ENCODE measurements at regions not wholly inside any gene's neighbourhood (a gene's known extent, or its start where the extent isn't known, plus 50 kb on each side); places are given as distances from the start of the nearest gene placed in this dataset.

DNA sequence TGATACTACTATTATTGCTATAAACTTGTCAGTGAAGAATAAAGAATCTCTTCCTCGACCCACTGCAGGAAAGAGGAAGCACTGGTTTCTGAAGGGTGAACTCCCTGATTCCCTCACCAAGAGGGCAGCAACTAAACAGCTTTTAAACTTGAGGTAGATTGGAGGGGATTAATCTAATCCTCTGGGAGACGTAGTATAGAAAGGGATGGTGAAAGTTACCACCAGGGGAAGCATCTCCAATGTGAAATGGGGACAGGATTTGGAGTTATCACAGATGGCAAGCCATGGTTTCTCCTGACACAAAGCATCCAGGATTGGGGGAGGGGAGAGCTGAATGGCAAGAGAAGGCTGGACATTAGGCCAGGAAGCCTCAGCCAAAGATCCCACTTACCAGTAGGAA lies 62.7 kb upstream of the PTPN13 start:
- DNase-seq, result no peak

DNA sequence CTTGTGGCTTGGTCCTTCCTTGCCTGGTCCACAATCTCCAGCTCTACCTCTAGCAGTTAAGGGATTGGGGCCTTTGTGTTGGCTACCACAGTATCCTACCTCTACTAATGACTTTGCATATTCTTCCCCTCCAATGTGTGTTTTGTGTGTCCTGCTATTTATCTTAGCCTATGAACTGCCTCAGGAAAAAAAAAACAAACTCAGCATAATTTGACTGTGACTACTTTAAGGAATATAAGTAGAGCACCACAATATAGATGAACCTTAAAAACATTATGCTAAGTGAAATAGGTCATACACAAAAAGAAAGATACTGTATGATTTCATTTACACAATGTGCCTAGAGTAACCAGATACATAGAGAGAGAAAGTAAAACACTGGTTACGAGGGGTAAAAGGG lies 61.3 kb upstream of the PTPN13 start:
- no peak for DNase-seq

DNA sequence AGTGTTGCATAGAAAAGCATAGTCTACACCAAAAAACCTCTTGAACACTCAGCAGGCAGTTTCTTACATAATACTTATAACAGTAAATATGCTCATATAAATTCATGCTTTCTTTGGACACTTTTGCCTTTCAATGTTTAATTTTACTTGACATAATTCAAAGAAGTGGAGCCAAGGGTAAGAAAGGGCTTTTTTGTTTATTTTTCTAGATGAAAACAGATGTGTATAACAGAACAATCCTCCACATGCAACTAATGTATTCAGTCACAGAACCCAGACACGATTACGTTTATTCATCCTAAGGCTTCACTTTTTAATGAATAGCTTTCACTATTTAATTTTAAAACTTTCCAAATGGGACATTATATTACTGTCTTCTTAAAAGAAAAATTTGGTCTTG lies 58.0 kb upstream of the PTPN13 start:
- DNase-seq, result no peak

DNA sequence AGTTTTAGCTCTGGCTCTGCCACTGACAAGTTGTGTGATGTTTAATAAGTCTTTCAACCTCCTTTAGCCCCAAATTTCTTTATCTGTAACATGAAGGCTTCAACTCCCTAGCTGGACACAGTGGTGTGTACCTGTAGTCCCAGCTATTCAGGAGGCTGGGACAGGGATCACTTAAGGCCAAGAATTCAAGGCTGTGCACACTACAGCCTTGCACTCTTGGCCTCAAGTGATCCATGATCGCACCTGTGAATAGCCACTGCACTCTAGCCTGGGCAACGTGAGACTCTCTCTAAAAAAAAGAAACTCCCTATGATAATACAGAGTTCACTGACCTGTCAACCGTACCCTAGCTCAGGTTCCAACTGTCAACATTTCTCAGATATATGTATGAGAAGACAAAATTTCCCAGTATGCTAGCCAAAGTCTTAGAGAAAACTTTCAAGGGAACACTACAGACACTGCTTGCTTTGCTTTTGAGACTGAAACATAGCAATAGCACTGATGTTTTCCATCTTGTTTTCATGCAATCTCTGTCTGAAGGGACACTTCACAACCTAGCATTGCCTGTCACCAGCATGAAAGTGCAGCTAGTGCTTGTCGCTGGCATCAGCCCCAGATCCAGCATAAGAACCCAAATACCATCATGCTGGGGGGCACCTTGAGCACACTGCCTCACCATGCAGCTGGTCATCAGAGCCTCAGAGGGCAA lies 51.6 kb upstream of the PTPN13 start:
- DNase-seq, result no peak

DNA sequence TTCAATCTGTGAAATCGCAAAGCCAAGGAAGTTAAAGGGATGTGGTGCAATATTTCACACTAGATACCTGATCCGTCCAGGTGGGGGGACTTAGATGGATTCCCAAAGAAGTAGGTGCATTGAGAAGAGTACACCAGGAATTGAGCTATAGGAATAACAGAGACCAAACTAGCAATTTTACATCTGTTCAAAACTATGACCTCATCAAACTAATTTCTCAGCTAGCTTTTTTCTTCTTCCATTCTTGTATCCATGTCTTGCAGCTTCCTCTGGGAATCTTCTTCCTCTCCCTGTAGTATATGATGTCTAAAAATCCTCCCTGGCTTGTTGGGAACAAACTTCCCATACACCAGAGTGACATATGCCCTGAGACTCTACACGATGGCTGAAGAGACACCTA lies 51.0 kb upstream of the PTPN13 start:
- no peak for DNase-seq

DNA sequence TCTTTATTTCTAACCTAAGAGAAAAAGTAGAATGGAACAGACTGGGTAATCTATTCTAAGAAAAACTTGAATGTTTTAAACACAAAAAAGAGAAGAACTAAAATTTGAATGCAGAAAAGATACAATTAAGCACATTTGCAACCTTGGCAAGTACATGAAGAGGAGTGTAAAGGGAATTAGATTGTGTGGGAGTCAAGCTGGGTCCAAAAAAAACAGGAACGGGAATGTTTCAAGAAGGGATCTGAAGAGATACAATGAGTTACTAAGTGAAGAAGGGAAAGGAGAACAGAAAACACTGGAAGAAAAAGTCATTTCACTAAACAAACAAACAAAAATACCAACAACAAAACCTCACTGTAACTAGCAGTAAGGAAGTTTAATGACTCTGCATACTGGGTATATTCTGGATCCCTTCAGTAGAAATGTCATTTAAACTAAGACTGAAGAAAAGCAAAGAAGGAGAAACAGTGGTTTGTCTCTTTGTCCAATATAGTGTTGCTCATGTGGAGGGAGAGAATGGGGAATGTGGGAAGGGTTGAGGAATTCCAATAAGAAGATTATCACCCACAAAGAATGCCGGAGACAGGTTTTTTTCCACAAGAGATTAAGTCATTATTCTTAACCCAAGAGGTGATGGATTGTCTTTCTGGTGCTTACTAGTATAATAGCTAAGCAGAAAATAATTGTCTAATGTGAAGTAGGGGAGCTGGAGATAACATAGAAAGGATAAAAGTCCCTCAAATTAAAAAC lies 50.4 kb upstream of the PTPN13 start:
- DNase-seq, result no peak

DNA sequence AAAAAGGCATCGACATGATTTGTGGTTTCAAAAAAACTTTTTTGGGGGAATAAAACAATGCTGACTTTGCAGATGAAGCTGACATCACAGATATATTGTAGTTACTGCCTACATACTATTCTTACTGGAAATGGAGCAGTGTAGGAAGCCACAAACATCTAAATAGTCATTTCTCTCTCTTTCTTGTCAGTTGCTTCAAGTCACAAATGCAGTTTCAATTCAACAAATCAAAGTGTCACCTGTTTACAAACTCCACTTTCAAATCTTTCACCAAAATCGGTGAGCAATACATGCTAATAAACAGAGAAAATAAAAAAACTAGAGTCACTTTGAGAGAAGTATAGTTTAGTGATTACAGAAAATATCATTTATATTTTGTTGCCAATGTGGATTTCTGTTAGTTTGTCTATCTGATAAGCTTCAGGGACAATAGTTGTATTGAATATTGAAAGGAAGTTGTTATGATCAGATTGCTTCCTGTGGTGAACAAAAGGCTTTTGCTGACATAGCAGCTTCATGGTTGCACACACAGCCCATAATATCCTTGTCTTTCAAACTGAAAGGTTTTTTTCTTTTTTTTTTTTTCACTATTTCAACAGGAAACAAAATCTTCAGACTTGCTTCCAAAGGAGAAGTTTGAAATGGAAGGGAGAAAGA lies 49.7 kb upstream of the PTPN13 start:
- peak; percentile 54 for DNase-seq
